Ishikawa (cell line): ENCODE measurements at regions not wholly inside any gene's neighbourhood (a gene's known extent, or its start where the extent isn't known, plus 50 kb on each side); places are given as distances from the start of the nearest gene placed in this dataset.

Experiments used
- CEBPB ChIP-seq: IDR thresholded peaks from 2 replicates; pipeline ENCODE4 v1.6.1; 2012
- CREB1 ChIP-seq: IDR thresholded peaks from 2 replicates; pipeline ENCODE4 v1.6.1; 2012; ENCODE audit warnings: low read depth
- EGR1 ChIP-seq: IDR thresholded peaks from 2 replicates; pipeline ENCODE4 v1.6.1; 2012
- EP300 ChIP-seq: IDR thresholded peaks from 2 replicates; pipeline ENCODE4 v1.6.1; 2012; ENCODE audit warnings: borderline replicate concordance
- FOXM1 ChIP-seq: IDR thresholded peaks from 2 replicates; pipeline ENCODE4 v1.6.1; 2012; ENCODE audit warnings: low read depth, borderline replicate concordance
- NFIC ChIP-seq: IDR thresholded peaks from 2 replicates; pipeline ENCODE4 v1.6.1; 2012
- RAD21 ChIP-seq: IDR thresholded peaks from 2 replicates; pipeline ENCODE4 v1.6.1; 2012; ENCODE audit warnings: low read depth
- TAF1 ChIP-seq: IDR thresholded peaks from 2 replicates; pipeline ENCODE4 v1.6.1; 2012; ENCODE audit warnings: low read depth, mild to moderate bottlenecking
- TCF12 ChIP-seq: IDR thresholded peaks from 2 replicates; pipeline ENCODE4 v1.6.1; 2012; ENCODE audit warnings: low read depth
- TEAD4 ChIP-seq: IDR thresholded peaks from 2 replicates; pipeline ENCODE4 v1.6.1; 2012
- YY1 ChIP-seq: IDR thresholded peaks from 2 replicates; pipeline ENCODE4 v1.6.1; 2012; ENCODE audit warnings: low read depth
- ZBTB7A ChIP-seq: IDR thresholded peaks from 2 replicates; pipeline ENCODE4 v1.6.1; 2012; ENCODE audit warnings: low read depth
- TF ChIP-seq, protein P1 (sequence below): IDR thresholded peaks from 2 replicates; pipeline ENCODE4 v1.6.1; 2012; ENCODE audit warnings: low read depth, mild to moderate bottlenecking
- TF ChIP-seq, protein P2 (sequence below): IDR thresholded peaks from 2 replicates; pipeline ENCODE4 v1.6.1; 2012
- TF ChIP-seq, protein P3 (sequence below): IDR thresholded peaks from 2 replicates; pipeline ENCODE4 v1.6.1; 2012

GRCh38 chr6:80698459-80698858, 592.0 kb downstream of the BCKDHB start:
- TF ChIP-seq ZBTB7A = no peak
- TF ChIP-seq TCF12 = no peak
- no peak for TF ChIP-seq CEBPB

DNA sequence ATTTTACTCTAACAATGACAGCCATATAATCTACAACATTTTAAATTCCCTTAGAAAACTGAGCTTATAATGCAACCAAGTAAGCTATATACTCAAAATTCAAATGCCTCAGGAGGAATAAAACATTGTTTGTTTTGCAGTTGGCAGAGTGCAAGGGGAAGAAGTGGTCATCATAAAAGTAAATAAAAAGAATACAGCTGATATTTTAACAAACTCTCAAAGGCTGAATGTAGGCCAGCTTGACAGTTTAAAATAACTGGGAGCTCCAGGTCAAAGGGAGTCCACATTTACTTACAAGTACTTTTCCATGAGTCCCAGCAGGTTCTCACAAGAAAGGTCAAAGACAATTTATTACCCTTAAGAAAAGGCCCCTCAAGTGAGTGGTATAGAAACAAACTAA, 589.8 kb downstream of the BCKDHB start:
- TF ChIP-seq CEBPB (no peak), TEAD4 (no peak), CREB1 (no peak), NFIC (no peak), RAD21 (no peak), EGR1 (no peak), TAF1 (no peak), ZBTB7A (no peak), FOXM1 (no peak), EP300 (no peak), TCF12 (no peak), YY1 (no peak)
- TF ChIP-seq, protein P1, sequence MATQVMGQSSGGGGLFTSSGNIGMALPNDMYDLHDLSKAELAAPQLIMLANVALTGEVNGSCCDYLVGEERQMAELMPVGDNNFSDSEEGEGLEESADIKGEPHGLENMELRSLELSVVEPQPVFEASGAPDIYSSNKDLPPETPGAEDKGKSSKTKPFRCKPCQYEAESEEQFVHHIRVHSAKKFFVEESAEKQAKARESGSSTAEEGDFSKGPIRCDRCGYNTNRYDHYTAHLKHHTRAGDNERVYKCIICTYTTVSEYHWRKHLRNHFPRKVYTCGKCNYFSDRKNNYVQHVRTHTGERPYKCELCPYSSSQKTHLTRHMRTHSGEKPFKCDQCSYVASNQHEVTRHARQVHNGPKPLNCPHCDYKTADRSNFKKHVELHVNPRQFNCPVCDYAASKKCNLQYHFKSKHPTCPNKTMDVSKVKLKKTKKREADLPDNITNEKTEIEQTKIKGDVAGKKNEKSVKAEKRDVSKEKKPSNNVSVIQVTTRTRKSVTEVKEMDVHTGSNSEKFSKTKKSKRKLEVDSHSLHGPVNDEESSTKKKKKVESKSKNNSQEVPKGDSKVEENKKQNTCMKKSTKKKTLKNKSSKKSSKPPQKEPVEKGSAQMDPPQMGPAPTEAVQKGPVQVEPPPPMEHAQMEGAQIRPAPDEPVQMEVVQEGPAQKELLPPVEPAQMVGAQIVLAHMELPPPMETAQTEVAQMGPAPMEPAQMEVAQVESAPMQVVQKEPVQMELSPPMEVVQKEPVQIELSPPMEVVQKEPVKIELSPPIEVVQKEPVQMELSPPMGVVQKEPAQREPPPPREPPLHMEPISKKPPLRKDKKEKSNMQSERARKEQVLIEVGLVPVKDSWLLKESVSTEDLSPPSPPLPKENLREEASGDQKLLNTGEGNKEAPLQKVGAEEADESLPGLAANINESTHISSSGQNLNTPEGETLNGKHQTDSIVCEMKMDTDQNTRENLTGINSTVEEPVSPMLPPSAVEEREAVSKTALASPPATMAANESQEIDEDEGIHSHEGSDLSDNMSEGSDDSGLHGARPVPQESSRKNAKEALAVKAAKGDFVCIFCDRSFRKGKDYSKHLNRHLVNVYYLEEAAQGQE = no peak
- TF ChIP-seq, protein P2, sequence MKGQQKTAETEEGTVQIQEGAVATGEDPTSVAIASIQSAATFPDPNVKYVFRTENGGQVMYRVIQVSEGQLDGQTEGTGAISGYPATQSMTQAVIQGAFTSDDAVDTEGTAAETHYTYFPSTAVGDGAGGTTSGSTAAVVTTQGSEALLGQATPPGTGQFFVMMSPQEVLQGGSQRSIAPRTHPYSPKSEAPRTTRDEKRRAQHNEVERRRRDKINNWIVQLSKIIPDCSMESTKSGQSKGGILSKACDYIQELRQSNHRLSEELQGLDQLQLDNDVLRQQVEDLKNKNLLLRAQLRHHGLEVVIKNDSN = no peak
- TF ChIP-seq, protein P3, sequence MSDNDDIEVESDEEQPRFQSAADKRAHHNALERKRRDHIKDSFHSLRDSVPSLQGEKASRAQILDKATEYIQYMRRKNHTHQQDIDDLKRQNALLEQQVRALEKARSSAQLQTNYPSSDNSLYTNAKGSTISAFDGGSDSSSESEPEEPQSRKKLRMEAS = no peak

- no peak for TF ChIP-seq NFIC
- TF ChIP-seq, protein P3 = no peak
- TF ChIP-seq TCF12 = no peak
- TF ChIP-seq CREB1 = no peak
- no peak for TF ChIP-seq EGR1
- TF ChIP-seq TEAD4 = no peak
- TF ChIP-seq ZBTB7A = no peak
- no peak for TF ChIP-seq FOXM1
- no peak for TF ChIP-seq EP300
- TF ChIP-seq YY1 = no peak
- no peak for TF ChIP-seq RAD21
- no peak for TF ChIP-seq CEBPB
Measured at GRCh38 chr6:80690551-80691131, 584.2 kb downstream of the BCKDHB start.

DNA sequence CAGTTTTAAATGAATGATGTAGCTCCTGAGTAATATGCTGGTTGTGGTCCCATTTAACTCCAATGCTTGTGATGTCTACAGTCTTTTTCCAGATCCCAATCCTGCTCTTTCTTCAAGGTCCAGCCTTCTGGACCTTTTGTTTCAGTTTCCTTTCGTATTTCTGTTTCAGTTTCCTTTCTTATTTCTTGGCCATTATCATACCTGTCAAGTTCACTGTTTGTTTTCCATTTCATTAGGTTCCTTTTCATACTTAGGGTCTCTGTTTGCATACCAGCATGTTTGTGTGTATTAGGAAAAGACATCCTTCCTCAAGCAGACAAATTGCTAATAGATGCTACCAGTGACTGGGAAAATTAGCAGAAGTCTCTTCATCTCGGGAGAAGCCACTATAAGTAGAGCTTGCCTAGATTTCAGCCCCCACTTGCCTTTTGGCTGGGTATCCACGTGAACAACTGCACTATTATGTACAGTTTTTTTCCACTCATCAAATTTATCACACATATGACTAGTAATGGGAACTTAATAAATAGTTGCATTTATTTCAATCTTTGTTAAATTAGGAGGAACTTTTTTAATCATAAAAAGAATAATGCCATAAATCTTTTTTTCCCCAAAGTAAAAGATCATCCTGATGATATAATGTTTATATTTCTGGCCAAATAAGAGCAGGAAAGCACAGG, 583.4 kb downstream of the BCKDHB start:
- no peak for TF ChIP-seq EGR1
- TF ChIP-seq, protein P1 = no peak
- TF ChIP-seq, protein P2 = no peak
- no peak for TF ChIP-seq FOXM1
- TF ChIP-seq TAF1 = no peak
- TF ChIP-seq CEBPB = no peak
- no peak for TF ChIP-seq TCF12
- TF ChIP-seq CREB1 = no peak
- TF ChIP-seq EP300 = no peak

DNA sequence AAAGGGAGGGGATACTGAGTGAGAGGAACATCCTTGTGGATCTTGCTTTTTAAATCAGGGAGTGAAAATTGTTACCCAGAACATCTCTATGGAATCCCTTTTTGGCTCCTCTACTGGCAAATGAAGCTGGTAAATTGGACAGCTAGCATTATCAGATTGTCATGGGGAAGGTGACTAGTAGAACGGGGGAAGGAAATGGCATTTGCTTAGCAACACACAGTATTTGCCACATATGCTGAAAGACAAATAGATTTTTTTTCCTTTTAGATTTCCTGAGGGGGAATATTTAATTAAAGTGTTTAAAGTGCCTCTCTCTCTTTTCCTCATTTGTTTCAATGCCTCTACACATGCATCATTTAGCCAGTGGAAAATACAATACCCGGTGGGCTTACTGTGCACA, 573.5 kb downstream of the BCKDHB start:
- no peak for TF ChIP-seq FOXM1
- no peak for TF ChIP-seq ZBTB7A
- TF ChIP-seq, protein P2 = no peak
- no peak for TF ChIP-seq CREB1

- TF ChIP-seq TAF1 = no peak
- TF ChIP-seq, protein P3 = no peak
- TF ChIP-seq TEAD4 = no peak
- TF ChIP-seq FOXM1 = no peak
- TF ChIP-seq ZBTB7A = no peak
- TF ChIP-seq TCF12 = no peak
Measured at GRCh38 chr6:80676386-80676785, 569.9 kb downstream of the BCKDHB start.
